GM12878 (cell line): ENCODE measurements at regions not wholly inside any gene's neighbourhood (a gene's known extent, or its start where the extent isn't known, plus 50 kb on each side); places are given as distances from the start of the nearest gene placed in this dataset.

Experiments used
- ATAC-seq: fragments of 200-7000 bp; cut with Tn5 transposase; 3 replicates; pipeline ENCODE4 v1.9.1; 2020; ENCODE audit warnings: mild to moderate bottlenecking, moderate library complexity
- BruUV-seq: library from RNA; stranded (reverse); fragments of 400-500 nt; replicated peaks from 2 replicates; lab custom pipeline; 2021; lab: Mats Ljungman, UMichigan
- CTCF ChIA-PET: fragments of 300-600 bp; sonication (Branson Sonifier 250); formaldehyde crosslinking; extraction: SDS; loops from one replicate; lab custom pipeline; 2021; ENCODE audit warnings: inconsistent platforms; lab: Yijun Ruan, JAX
- POLR2A ChIA-PET: fragments of 350-600 bp; formaldehyde crosslinking; extraction: SDS; loops from one replicate; lab custom pipeline; 2021; ENCODE audit warnings: inconsistent platforms; lab: Charles Lee
- RAD21 ChIA-PET: fragments of 300-600 bp; sonication (Branson Sonifier 250); formaldehyde crosslinking; loops from one replicate; lab custom pipeline; 2023; ENCODE audit warnings: antibody characterized with exemption; ENCODE audit not compliant: unreplicated experiment; lab: Charles Lee
- SMC1A ChIA-PET: fragments of 300-600 bp; sonication (Branson Sonifier 250); formaldehyde crosslinking; loops from one replicate; lab custom pipeline; 2023; ENCODE audit not compliant: unreplicated experiment, uncharacterized antibody; lab: Charles Lee
- DNase-seq: peaks from one replicate; pipeline ENCODE4 v3.0.0-alpha.2; 2011; ENCODE audit warnings: low read depth, low spot score
- FAIRE-seq: peaks from 3 replicates; lab custom pipeline; 2011; peaks lifted over from hg19 to GRCh38; lab: Jason Lieb, UNC
- H2AFZ ChIP-seq: 2 replicates; pipeline ENCODE4 v1.6.0; 2011; ENCODE audit warnings: low read depth, low read length, control low read depth; ENCODE audit not compliant: control insufficient read depth
- H3K27ac ChIP-seq: 2 replicates; pipeline ENCODE4 v1.5.1; 2011; ENCODE audit warnings: control low read depth; ENCODE audit not compliant: control insufficient read depth, insufficient read depth
- H3K27me3 ChIP-seq, 2 experiments: replicated peaks in 1 of 2; 2 replicates each; pipeline versions ENCODE4 v1.6.0 to v1.6.1; 2011; ENCODE audit warnings: low read length in 1 of 2; ENCODE audit not compliant: control insufficient read depth in 2 of 2, insufficient read depth in 2 of 2
- H3K36me3 ChIP-seq, 2 experiments: 2 replicates each; pipeline ENCODE4 v1.5.1; 2011; ENCODE audit warnings: low read length in 1 of 2; ENCODE audit not compliant: control insufficient read depth in 2 of 2, insufficient read depth in 2 of 2
- H3K4me1 ChIP-seq: 2 replicates; pipeline ENCODE4 v1.6.1; 2011; ENCODE audit warnings: mild to moderate bottlenecking, low read length, moderate library complexity, mixed read lengths; ENCODE audit not compliant: control insufficient read depth, insufficient read depth
- H3K4me2 ChIP-seq: 2 replicates; pipeline ENCODE4 v1.6.0; 2011; ENCODE audit warnings: control low read depth; ENCODE audit not compliant: control insufficient read depth, insufficient read depth
- H3K4me3 ChIP-seq: fragments of 200-600 bp; sonication (generic); 2 replicates; pipeline ENCODE4 v1.5.1; 2016
- H3K79me2 ChIP-seq: 2 replicates; pipeline ENCODE4 v1.6.0; 2011; ENCODE audit warnings: low read length; ENCODE audit not compliant: control insufficient read depth, insufficient read depth
- H3K9ac ChIP-seq: 2 replicates; pipeline ENCODE4 v1.8.0; 2011; ENCODE audit warnings: low read length, control low read depth, mixed read lengths; ENCODE audit not compliant: control insufficient read depth, insufficient read depth
- H3K9me3 ChIP-seq: replicated peaks from 3 replicates; pipeline ENCODE4 v1.5.1; 2011; ENCODE audit warnings: mild to moderate bottlenecking, low read length; ENCODE audit not compliant: control insufficient read depth, insufficient read depth
- H4K20me1 ChIP-seq: 2 replicates; pipeline ENCODE4 v1.6.0; 2011; ENCODE audit not compliant: control insufficient read depth, insufficient read depth
- CEBPB ChIP-seq, 2 experiments: fragments of 150-350 bp in 1 of 2; IDR thresholded peaks; 2 replicates each; pipeline ENCODE4 v1.6.1; 2012 to 2014; ENCODE audit warnings: low read depth in 2 of 2, low read length in 2 of 2, borderline replicate concordance in 1 of 2, inconsistent platforms in 1 of 2
- CREB1 ChIP-seq: IDR thresholded peaks from 2 replicates; pipeline ENCODE4 v1.6.1; 2012; ENCODE audit warnings: low read depth, mild to moderate bottlenecking, inconsistent platforms
- FOXM1 ChIP-seq: IDR thresholded peaks from 2 replicates; pipeline ENCODE4 v1.6.1; 2012; ENCODE audit warnings: low read depth, mild to moderate bottlenecking, inconsistent platforms, low read length, moderate library complexity
- WGBS: methylation state at CpG from one replicate; pipeline ENCODE4 v1.1.6; 2016; ENCODE audit warnings: low lambda C conversion rate; ENCODE audit not compliant: insufficient replicate concordance, insufficient coverage; ENCODE audit errors: missing lambda C conversion rate; 5-methylcytosine and 5-hydroxymethylcytosine counted together
- in situ Hi-C: fragments of 300-500 bp; cut with MboI; formaldehyde crosslinking; loops from 9 replicates; pipeline ENCODE4 v1.14.3; 2018; ENCODE audit warnings: mixed read lengths
- intact Hi-C: fragments of 100-400 bp; cut with micrococcal nuclease; formaldehyde crosslinking; loops from one replicate; pipeline ENCODE4 v1.14.2; 2022; ENCODE audit not compliant: unreplicated experiment
- TF ChIP-seq, protein P1 (sequence below): fragments of 450-650 bp; IDR thresholded peaks from 2 replicates; pipeline ENCODE4 v1.6.1; 2018; ENCODE audit warnings: mild to moderate bottlenecking, low read depth, moderate library complexity; ENCODE audit not compliant: partially characterized antibody

DNA sequence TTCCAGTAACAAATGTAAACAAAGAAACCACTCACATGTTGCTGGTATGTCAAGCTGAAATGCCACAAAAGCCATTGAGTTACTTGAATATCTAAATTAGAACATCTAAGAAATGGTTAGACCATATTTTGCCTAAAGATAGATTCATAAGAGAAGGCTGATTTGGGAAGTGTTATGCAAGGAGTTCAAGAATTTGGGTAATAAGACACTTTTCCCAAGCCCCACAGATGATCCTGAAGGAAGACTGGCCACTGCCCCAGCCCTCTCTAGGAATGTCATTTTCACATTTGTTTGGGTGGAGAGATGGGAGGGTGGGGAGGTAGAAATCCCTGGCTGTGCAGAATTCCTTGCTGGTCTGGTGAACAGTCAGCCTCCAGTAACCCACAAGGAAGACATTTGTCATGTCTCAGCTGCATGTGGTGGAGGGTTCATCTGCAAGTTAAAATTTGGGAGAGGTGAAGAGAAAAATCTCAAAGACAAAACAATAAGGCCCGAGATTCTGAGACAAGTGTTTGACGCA lies 427.2 kb upstream of the KLF6 start (continued):
- TF ChIP-seq, protein P1, sequence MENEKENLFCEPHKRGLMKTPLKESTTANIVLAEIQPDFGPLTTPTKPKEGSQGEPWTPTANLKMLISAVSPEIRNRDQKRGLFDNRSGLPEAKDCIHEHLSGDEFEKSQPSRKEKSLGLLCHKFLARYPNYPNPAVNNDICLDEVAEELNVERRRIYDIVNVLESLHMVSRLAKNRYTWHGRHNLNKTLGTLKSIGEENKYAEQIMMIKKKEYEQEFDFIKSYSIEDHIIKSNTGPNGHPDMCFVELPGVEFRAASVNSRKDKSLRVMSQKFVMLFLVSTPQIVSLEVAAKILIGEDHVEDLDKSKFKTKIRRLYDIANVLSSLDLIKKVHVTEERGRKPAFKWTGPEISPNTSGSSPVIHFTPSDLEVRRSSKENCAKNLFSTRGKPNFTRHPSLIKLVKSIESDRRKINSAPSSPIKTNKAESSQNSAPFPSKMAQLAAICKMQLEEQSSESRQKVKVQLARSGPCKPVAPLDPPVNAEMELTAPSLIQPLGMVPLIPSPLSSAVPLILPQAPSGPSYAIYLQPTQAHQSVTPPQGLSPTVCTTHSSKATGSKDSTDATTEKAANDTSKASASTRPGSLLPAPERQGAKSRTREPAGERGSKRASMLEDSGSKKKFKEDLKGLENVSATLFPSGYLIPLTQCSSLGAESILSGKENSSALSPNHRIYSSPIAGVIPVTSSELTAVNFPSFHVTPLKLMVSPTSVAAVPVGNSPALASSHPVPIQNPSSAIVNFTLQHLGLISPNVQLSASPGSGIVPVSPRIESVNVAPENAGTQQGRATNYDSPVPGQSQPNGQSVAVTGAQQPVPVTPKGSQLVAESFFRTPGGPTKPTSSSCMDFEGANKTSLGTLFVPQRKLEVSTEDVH, result no peak
- no peak for TF ChIP-seq CREB1
- TF ChIP-seq, all 136 proteins: peak for 0

DNA sequence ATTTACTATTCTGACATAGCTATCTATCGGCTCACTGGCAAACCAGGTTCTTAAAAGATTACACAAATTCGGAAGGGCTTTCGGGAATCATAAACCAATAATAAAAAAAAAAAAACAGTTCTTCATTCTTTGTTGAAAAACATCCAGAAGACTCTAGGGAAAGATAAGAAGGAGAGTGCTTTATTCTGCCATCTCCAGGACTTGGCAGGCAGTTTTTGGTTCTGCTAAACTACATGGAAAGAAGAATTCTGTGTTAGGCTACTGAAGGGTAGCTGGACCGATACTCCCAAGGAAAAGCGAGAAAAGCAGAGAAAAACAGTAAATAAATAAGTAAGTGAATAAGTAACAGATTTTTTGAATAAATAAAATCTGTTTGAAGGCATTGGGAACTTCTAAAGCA lies 423.5 kb upstream of the KLF6 start:
- H3K9ac ChIP-seq, result no peak overlapping the region
- no peak for DNase-seq
- SMC1A ChIA-PET, result interaction anchor here (0.7 kb wide), 1 partner anchor 762 kb away, joined by 3 read pairs; no protein-coding TSS in a partner anchor
- in situ Hi-C loops, result no loop called here
- H3K9me3 ChIP-seq, result no peaks in the 10 kb centered on the region
- FAIRE-seq, result no peak
- H3K36me3 ChIP-seq, result no peaks in the 10 kb centered on the region
- H3K4me1 ChIP-seq, result no peaks in the 10 kb centered on the region
- BruUV-seq, result no TSS peak
- intact Hi-C loops, result no loop called here
- no peak for TF ChIP-seq FOXM1
- TF ChIP-seq CEBPB (IDR thresholded peaks at IDR 0.05; ENCODE audit: borderline replicate concordance in 1 of 2, low read depth in 2 of 2, low read length in 2 of 2), result no peak
- WGBS, result 76% methylated on average over 5 of the region's 5 CpGs
- no peaks in the 10 kb centered on the region for H4K20me1 ChIP-seq
- no peak overlapping the region for H3K4me2 ChIP-seq
- no peak overlapping the region for H2AFZ ChIP-seq
- H3K79me2 ChIP-seq, result no peaks in the 10 kb centered on the region
- CTCF ChIA-PET, result interaction anchor here (0.6 to 0.7 kb wide), 2 partner anchors 329 to 385 kb away, joined by 3 read pairs; no protein-coding TSS in a partner anchor
- H3K27ac ChIP-seq, result no peak overlapping the region
- H3K4me3 ChIP-seq, result no peak overlapping the region
- POLR2A ChIA-PET, result interaction anchor here (0.8 kb wide), 1 partner anchor 365 kb away, joined by 3 read pairs; no protein-coding TSS in a partner anchor
- no peak for ATAC-seq
- no peaks in the 10 kb centered on the region; a peak in 2 of 4 replicates for H3K27me3 ChIP-seq
- RAD21 ChIA-PET, result no interaction called here
